ENCODE measurements at regions not wholly inside any gene's neighbourhood (a gene's known extent, or its start where the extent isn't known, plus 50 kb on each side); places are given as distances from the start of the nearest gene placed in this dataset.

DNA sequence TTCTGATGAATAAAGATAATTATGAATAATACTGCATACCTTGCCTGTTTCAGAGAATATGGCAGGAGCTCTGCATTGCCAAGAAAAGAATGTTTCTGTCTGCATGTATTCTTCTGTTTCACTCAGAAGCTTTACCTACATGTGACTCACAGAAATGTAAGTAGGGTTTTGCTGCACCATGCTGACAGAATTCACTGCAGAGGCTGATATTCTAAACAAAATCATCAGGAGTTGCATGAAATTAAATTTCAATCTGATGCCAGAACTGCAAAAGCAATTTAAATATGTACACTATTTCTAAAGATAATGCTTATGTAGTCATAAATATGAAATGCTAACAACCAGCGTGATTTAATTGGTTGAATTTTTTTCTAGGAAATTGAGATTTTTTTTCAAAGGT is 332.8 kb upstream of the FSHR start (continued):
- TF ChIP-seq ATF3 (IDR thresholded peaks at IDR 0.05) (no peak), EGR1 (IDR thresholded peaks at IDR 0.05; ENCODE audit: low read depth) (no peak), JUND (IDR thresholded peaks at IDR 0.05) (no peak), YY1 (IDR thresholded peaks at IDR 0.05; ENCODE audit: extremely low read depth, insufficient replicate concordance, low read depth, low read length) (no peak), ELF1 (IDR thresholded peaks at IDR 0.05; ENCODE audit: borderline replicate concordance, low read depth) (no peak), CTCF (IDR thresholded peaks at IDR 0.05 in 2 of 3, conservative IDR thresholded peaks at IDR 0.05 in 1 of 3; ENCODE audit: borderline replicate concordance in 1 of 3, insufficient read depth in 1 of 3, low read depth in 2 of 3, low read length in 2 of 3) (no peak)

GRCh38 chr2:49480520-49480919 is 326.2 kb upstream of the FSHR start:
- CTCF ChIA-PET = no interaction called here
- TF ChIP-seq POLR2AphosphoS5 (IDR thresholded peaks at IDR 0.05; ENCODE audit: low read depth, low read length) (no peak), JUND (IDR thresholded peaks at IDR 0.05) (no peak), SRF (IDR thresholded peaks at IDR 0.05; ENCODE audit: low read depth) (no peak), EZH2 (IDR thresholded peaks at IDR 0.05) (no peak), RAD21 (IDR thresholded peaks at IDR 0.05; ENCODE audit: low read depth) (no peak), TCF7L2 (IDR thresholded peaks at IDR 0.05; ENCODE audit: borderline replicate concordance, extremely low read depth, insufficient read depth, insufficient read length) (no peak), CBX3 (IDR thresholded peaks at IDR 0.05; ENCODE audit: low read depth) (no peak), ELF1 (IDR thresholded peaks at IDR 0.05; ENCODE audit: borderline replicate concordance, low read depth) (no peak), EZH2phosphoT487 (IDR thresholded peaks at IDR 0.05; ENCODE audit: borderline replicate concordance) (no peak), ZFX (IDR thresholded peaks at IDR 0.05) (no peak), ATF3 (IDR thresholded peaks at IDR 0.05) (no peak), POLR2A (IDR thresholded peaks at IDR 0.05; ENCODE audit: borderline replicate concordance, extremely low read depth, insufficient read depth, insufficient read length) (no peak), FOSL1 (IDR thresholded peaks at IDR 0.05; ENCODE audit: low read depth) (no peak)
- TF ChIP-seq, protein P1, sequence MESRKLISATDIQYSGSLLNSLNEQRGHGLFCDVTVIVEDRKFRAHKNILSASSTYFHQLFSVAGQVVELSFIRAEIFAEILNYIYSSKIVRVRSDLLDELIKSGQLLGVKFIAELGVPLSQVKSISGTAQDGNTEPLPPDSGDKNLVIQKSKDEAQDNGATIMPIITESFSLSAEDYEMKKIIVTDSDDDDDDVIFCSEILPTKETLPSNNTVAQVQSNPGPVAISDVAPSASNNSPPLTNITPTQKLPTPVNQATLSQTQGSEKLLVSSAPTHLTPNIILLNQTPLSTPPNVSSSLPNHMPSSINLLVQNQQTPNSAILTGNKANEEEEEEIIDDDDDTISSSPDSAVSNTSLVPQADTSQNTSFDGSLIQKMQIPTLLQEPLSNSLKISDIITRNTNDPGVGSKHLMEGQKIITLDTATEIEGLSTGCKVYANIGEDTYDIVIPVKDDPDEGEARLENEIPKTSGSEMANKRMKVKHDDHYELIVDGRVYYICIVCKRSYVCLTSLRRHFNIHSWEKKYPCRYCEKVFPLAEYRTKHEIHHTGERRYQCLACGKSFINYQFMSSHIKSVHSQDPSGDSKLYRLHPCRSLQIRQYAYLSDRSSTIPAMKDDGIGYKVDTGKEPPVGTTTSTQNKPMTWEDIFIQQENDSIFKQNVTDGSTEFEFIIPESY (IDR thresholded peaks at IDR 0.05; ENCODE audit: extremely low read depth, insufficient replicate concordance, low read length) = no peak
- TF ChIP-seq, protein P2, sequence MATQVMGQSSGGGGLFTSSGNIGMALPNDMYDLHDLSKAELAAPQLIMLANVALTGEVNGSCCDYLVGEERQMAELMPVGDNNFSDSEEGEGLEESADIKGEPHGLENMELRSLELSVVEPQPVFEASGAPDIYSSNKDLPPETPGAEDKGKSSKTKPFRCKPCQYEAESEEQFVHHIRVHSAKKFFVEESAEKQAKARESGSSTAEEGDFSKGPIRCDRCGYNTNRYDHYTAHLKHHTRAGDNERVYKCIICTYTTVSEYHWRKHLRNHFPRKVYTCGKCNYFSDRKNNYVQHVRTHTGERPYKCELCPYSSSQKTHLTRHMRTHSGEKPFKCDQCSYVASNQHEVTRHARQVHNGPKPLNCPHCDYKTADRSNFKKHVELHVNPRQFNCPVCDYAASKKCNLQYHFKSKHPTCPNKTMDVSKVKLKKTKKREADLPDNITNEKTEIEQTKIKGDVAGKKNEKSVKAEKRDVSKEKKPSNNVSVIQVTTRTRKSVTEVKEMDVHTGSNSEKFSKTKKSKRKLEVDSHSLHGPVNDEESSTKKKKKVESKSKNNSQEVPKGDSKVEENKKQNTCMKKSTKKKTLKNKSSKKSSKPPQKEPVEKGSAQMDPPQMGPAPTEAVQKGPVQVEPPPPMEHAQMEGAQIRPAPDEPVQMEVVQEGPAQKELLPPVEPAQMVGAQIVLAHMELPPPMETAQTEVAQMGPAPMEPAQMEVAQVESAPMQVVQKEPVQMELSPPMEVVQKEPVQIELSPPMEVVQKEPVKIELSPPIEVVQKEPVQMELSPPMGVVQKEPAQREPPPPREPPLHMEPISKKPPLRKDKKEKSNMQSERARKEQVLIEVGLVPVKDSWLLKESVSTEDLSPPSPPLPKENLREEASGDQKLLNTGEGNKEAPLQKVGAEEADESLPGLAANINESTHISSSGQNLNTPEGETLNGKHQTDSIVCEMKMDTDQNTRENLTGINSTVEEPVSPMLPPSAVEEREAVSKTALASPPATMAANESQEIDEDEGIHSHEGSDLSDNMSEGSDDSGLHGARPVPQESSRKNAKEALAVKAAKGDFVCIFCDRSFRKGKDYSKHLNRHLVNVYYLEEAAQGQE (IDR thresholded peaks at IDR 0.05; ENCODE audit: low read depth) = no peak
- TF ChIP-seq, protein P3, sequence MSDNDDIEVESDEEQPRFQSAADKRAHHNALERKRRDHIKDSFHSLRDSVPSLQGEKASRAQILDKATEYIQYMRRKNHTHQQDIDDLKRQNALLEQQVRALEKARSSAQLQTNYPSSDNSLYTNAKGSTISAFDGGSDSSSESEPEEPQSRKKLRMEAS (IDR thresholded peaks at IDR 0.05) = no peak

More at GRCh38 chr2:49480520-49480919, 326.2 kb upstream of the FSHR start:
- DNase-seq (ENCODE audit: low read depth, low spot score) (no peak), ATAC-seq (no peak)
- H3K9ac ChIP-seq (ENCODE audit: low read length) = no peak overlapping the region
- H3K27ac ChIP-seq (ENCODE audit: low read depth, low read length) = no peak overlapping the region
- no peaks in the 10 kb centered on the region for H3K27me3 ChIP-seq (ENCODE audit: insufficient read depth, low read length)
- no peak overlapping the region for H3K4me2 ChIP-seq (ENCODE audit: low read length)
- ChIA-PET POLR2A (no interaction called here), RAD21 (ENCODE audit: low non-redundant PET in 1 of 2, low total read pairs in 2 of 2, uncharacterized antibody in 2 of 2, unreplicated experiment in 2 of 2) (no interaction called here)
- H3K79me2 ChIP-seq (ENCODE audit: insufficient read depth, low read length) = no peaks in the 10 kb centered on the region
- H3K4me3 ChIP-seq (replicated peaks in 1 of 2; ENCODE audit: low read depth in 1 of 2, low read length in 2 of 2) = no peak overlapping the region
- H3K9me3 ChIP-seq (ENCODE audit: control insufficient read depth in 1 of 2, insufficient read depth in 1 of 2, low read depth in 1 of 2, low read length in 2 of 2) = no peaks in the 10 kb centered on the region
- intact Hi-C loops (cut with micrococcal nuclease) = no loop called here
- H3K4me1 ChIP-seq (ENCODE audit: control insufficient read depth in 1 of 2, insufficient read depth in 2 of 2, low read length in 2 of 2) = no peaks in the 10 kb centered on the region
- H3K36me3 ChIP-seq (ENCODE audit: control insufficient read depth in 1 of 2, insufficient read depth in 2 of 2, low read length in 2 of 2) = no peaks in the 10 kb centered on the region
- no peaks in the 10 kb centered on the region for H3K9me2 ChIP-seq (ENCODE audit: insufficient read depth)
- H2AFZ ChIP-seq (ENCODE audit: low read depth, low read length, poor library complexity, severe bottlenecking) = no peak overlapping the region
- BruUV-seq (replicated peaks) = no TSS peak
- H4K20me1 ChIP-seq (ENCODE audit: insufficient read depth) = no peaks in the 10 kb centered on the region
